ENCODE measurements at regions not wholly inside any gene's neighbourhood (a gene's known extent, or its start where the extent isn't known, plus 50 kb on each side); places are given as distances from the start of the nearest gene placed in this dataset.

GRCh38 chr13:39803156-39803555 is 147.7 kb downstream of the COG6 start:
- no peak for DNase-seq (ENCODE audit: extremely low spot score)
- ChIA-PET POLR2A (no interaction called here), CTCF (no interaction called here)
- no peak for TF ChIP-seq L3MBTL2 (conservative IDR thresholded peaks at IDR 0.05)
- TF ChIP-seq CTBP1 (IDR thresholded peaks at IDR 0.05; ENCODE audit: borderline replicate concordance), result no peak
- TF ChIP-seq ELF4 (IDR thresholded peaks at IDR 0.05), result no peak
- no peak for TF ChIP-seq SUZ12 (IDR thresholded peaks at IDR 0.05)
- TF ChIP-seq ARNT (IDR thresholded peaks at IDR 0.05), result no peak
- no peak for TF ChIP-seq PKNOX1 (IDR thresholded peaks at IDR 0.05)

DNA sequence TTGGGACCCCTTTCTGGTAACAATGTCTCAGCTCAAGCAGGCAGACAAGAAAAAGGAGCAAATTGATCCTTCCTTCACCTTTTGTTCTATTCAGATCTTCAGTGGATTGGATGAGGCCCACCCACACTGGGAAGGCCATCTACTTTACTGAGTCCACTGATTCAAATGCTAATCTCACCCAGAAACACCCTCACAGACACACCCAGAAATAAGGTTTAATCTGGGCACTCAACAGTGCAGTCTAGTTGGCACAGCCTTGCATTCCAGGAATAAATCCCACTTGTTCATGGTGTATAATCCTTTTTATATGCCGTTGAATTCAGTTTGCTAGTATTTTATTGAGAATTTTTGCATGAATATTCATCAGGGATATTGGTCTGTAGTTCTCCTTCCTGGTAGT is 148.4 kb downstream of the COG6 start:
- ChIA-PET CTCF (no interaction called here), POLR2A (no interaction called here)
- no peak for DNase-seq (ENCODE audit: extremely low spot score)
- TF ChIP-seq FOXK2 (IDR thresholded peaks at IDR 0.05), result no peak
- TF ChIP-seq BHLHE40 (IDR thresholded peaks at IDR 0.05; ENCODE audit: borderline replicate concordance), result no peak
- TF ChIP-seq HDGF (IDR thresholded peaks at IDR 0.05; ENCODE audit: borderline replicate concordance), result no peak
- no peak for TF ChIP-seq ELF4 (IDR thresholded peaks at IDR 0.05)
- no peak for TF ChIP-seq FOXA1 (IDR thresholded peaks at IDR 0.05)
- no peak for TF ChIP-seq L3MBTL2 (conservative IDR thresholded peaks at IDR 0.05)
- no peak for TF ChIP-seq ZNF384 (IDR thresholded peaks at IDR 0.05)
- no peak for TF ChIP-seq PKNOX1 (IDR thresholded peaks at IDR 0.05)
- TF ChIP-seq TARDBP (IDR thresholded peaks at IDR 0.05), result no peak
- no peak for TF ChIP-seq NFRKB (IDR thresholded peaks at IDR 0.05)
- TF ChIP-seq FOXM1 (IDR thresholded peaks at IDR 0.05; ENCODE audit: borderline replicate concordance), result no peak
- TF ChIP-seq SUZ12 (IDR thresholded peaks at IDR 0.05), result no peak
- TF ChIP-seq CTBP1 (IDR thresholded peaks at IDR 0.05; ENCODE audit: borderline replicate concordance), result no peak
- no peak for TF ChIP-seq LEF1 (IDR thresholded peaks at IDR 0.05; ENCODE audit: borderline replicate concordance)
- no peak for TF ChIP-seq SP1 (IDR thresholded peaks at IDR 0.05)
- TF ChIP-seq ARNT (IDR thresholded peaks at IDR 0.05), result no peak

GRCh38 chr13:39804332-39805210 is 149.1 kb downstream of the COG6 start:
- ChIA-PET CTCF (no interaction called here), POLR2A (no interaction called here)
- TF ChIP-seq ARNT (IDR thresholded peaks at IDR 0.05) (no peak), FOXM1 (IDR thresholded peaks at IDR 0.05; ENCODE audit: borderline replicate concordance) (no peak), CTBP1 (IDR thresholded peaks at IDR 0.05; ENCODE audit: borderline replicate concordance) (no peak), ELF4 (IDR thresholded peaks at IDR 0.05) (no peak), FOXA1 (IDR thresholded peaks at IDR 0.05) (no peak), HDGF (IDR thresholded peaks at IDR 0.05; ENCODE audit: borderline replicate concordance) (no peak), ZNF384 (IDR thresholded peaks at IDR 0.05) (no peak), SUZ12 (IDR thresholded peaks at IDR 0.05) (no peak), LEF1 (IDR thresholded peaks at IDR 0.05; ENCODE audit: borderline replicate concordance) (no peak), L3MBTL2 (conservative IDR thresholded peaks at IDR 0.05) (no peak), BHLHE40 (IDR thresholded peaks at IDR 0.05; ENCODE audit: borderline replicate concordance) (no peak), FOXK2 (IDR thresholded peaks at IDR 0.05) (no peak), TARDBP (IDR thresholded peaks at IDR 0.05) (no peak), NFRKB (IDR thresholded peaks at IDR 0.05) (no peak)
- DNase-seq (ENCODE audit: extremely low spot score), result no peak

GRCh38 chr13:39809466-39809865 is 154.0 kb downstream of the COG6 start:
- ChIA-PET CTCF (no interaction called here), POLR2A (no interaction called here)
- no peak for TF ChIP-seq ARNT (IDR thresholded peaks at IDR 0.05)
- TF ChIP-seq LEF1 (IDR thresholded peaks at IDR 0.05; ENCODE audit: borderline replicate concordance), result no peak
- TF ChIP-seq NFRKB (IDR thresholded peaks at IDR 0.05), result no peak
- no peak for DNase-seq (ENCODE audit: extremely low spot score)

DNA sequence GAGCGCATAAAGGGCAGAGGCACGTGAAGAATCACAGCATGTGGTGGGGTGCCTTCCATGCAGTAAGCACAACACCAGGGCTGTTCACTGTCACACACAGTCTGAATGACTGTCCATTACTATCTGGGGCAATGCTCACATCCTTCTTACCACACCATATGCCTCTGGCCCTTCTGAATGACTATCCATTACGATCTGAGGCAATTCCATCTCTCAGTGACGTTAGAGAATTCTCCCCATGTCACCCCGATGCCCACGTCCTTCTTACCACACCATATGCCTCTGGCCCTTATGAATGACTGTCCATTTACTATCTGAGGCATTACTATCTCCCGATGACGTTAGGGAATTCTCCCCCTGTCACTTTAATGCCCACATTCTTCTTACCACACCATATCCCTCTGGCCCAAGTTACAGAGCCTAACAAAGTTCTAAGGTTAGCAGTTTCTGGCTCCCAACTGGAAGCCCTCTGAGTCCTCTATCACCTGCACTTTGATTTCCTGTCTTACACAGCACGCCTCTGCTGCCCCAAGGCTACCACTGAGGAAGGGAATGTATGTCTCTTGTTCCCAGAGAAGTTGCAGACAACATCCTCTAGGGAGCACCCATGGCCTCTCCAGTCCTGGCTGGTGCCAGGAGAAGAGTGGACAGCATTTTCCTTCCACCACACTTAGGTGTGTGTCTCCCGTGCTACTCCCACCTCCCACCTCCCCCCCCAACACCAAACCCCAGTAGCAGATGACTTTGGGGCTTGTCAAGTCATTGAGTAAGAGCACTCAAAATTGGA is 154.8 kb downstream of the COG6 start:
- POLR2A ChIA-PET, result no interaction called here
- TF ChIP-seq ELF4 (IDR thresholded peaks at IDR 0.05), result no peak
- TF ChIP-seq FOXK2 (IDR thresholded peaks at IDR 0.05), result no peak
- TF ChIP-seq CTBP1 (IDR thresholded peaks at IDR 0.05; ENCODE audit: borderline replicate concordance), result no peak
- TF ChIP-seq BHLHE40 (IDR thresholded peaks at IDR 0.05; ENCODE audit: borderline replicate concordance), result no peak
- no peak for TF ChIP-seq ZNF384 (IDR thresholded peaks at IDR 0.05)
- TF ChIP-seq LEF1 (IDR thresholded peaks at IDR 0.05; ENCODE audit: borderline replicate concordance), result no peak
- no peak for TF ChIP-seq FOXA1 (IDR thresholded peaks at IDR 0.05)
- TF ChIP-seq PKNOX1 (IDR thresholded peaks at IDR 0.05), result no peak
- no peak for TF ChIP-seq TARDBP (IDR thresholded peaks at IDR 0.05)
- no peak for TF ChIP-seq SP1 (IDR thresholded peaks at IDR 0.05)
- TF ChIP-seq HDGF (IDR thresholded peaks at IDR 0.05; ENCODE audit: borderline replicate concordance), result no peak
- TF ChIP-seq SUZ12 (IDR thresholded peaks at IDR 0.05), result no peak
- TF ChIP-seq ARNT (IDR thresholded peaks at IDR 0.05), result no peak
- no peak for DNase-seq (ENCODE audit: extremely low spot score)
- CTCF ChIA-PET, result no interaction called here

GRCh38 chr13:39811051-39811450 is 155.6 kb downstream of the COG6 start:
- TF ChIP-seq LEF1 (IDR thresholded peaks at IDR 0.05; ENCODE audit: borderline replicate concordance) (no peak), NFRKB (IDR thresholded peaks at IDR 0.05) (no peak), TARDBP (IDR thresholded peaks at IDR 0.05) (no peak), FOXA1 (IDR thresholded peaks at IDR 0.05) (no peak), SUZ12 (IDR thresholded peaks at IDR 0.05) (no peak), ARNT (IDR thresholded peaks at IDR 0.05) (no peak), FOXK2 (IDR thresholded peaks at IDR 0.05) (no peak), ZNF384 (IDR thresholded peaks at IDR 0.05) (no peak), PKNOX1 (IDR thresholded peaks at IDR 0.05) (no peak), CTBP1 (IDR thresholded peaks at IDR 0.05; ENCODE audit: borderline replicate concordance) (no peak), HDGF (IDR thresholded peaks at IDR 0.05; ENCODE audit: borderline replicate concordance) (no peak), BHLHE40 (IDR thresholded peaks at IDR 0.05; ENCODE audit: borderline replicate concordance) (no peak), FOXM1 (IDR thresholded peaks at IDR 0.05; ENCODE audit: borderline replicate concordance) (no peak), SP1 (IDR thresholded peaks at IDR 0.05) (no peak), L3MBTL2 (conservative IDR thresholded peaks at IDR 0.05) (no peak), ELF4 (IDR thresholded peaks at IDR 0.05) (no peak)
- ChIA-PET CTCF (no interaction called here), POLR2A (no interaction called here)
- DNase-seq (ENCODE audit: extremely low spot score), result no peak
